HEK293 (cell line): ENCODE measurements at regions not wholly inside any gene's neighbourhood (a gene's known extent, or its start where the extent isn't known, plus 50 kb on each side); places are given as distances from the start of the nearest gene placed in this dataset.
A peak's percentile ranks its signal among the peaks of the same experiment; 100 is the strongest.

Experiments
- ZNF513 ChIP-seq: fragments of 450-650 bp; IDR thresholded peaks from 2 replicates; pipeline ENCODE4 v1.5.1; 2018; ENCODE audit warnings: missing biosample characterization, missing genetic modification characterization
- ZNF626 ChIP-seq: fragments of 450-650 bp; sonication (Bioruptor Pico); formaldehyde crosslinking; IDR thresholded peaks from 2 replicates; pipeline ENCODE4 v1.5.1; 2018; ENCODE audit warnings: missing biosample characterization, missing genetic modification characterization, inconsistent platforms
- ZNF654 ChIP-seq: fragments of 450-650 bp; formaldehyde crosslinking; IDR thresholded peaks from 2 replicates; pipeline ENCODE4 v1.5.1; 2016; ENCODE audit warnings: low read depth, missing biosample characterization, missing genetic modification characterization

GRCh38 chr9:106233116-106233515 is 538.8 kb downstream of the TMEM38B start:
- TF ChIP-seq ZNF654 (no peak), ZNF513 (tag by site-specific recombination) (peak; percentile 50; the same call in 1 of the 2 replicates), ZNF626 (tag by site-specific recombination) (no peak)
